Heart left ventricle (tissue), 13 donors: ENCODE measurements at regions not wholly inside any gene's neighbourhood (a gene's known extent, or its start where the extent isn't known, plus 50 kb on each side); places are given as distances from the start of the nearest gene placed in this dataset.

Experiments used
- CTCF ChIP-seq, 12 donors: fragments of 200-600 bp; sonication (generic) in 4 of 12; IDR thresholded peaks; one replicate each; pipeline versions ENCODE4 v1.5.0 to v1.8.0; 2018 to 2022; ENCODE audit warnings: antibody characterized with exemption in 12 of 12, mild to moderate bottlenecking in 5 of 12
- POLR2A ChIP-seq, 2 donors: fragments of 450-650 bp; IDR thresholded peaks; one replicate each; pipeline ENCODE4 v1.6.1; 2017; ENCODE audit warnings: antibody characterized with exemption in 2 of 2, mild to moderate bottlenecking in 2 of 2, moderate library complexity in 2 of 2
- donor health status: ischemic (EF 13 %, LVEDD 7.1; RV severe dilation, severe dysfunction).
- donor health status: DM: no; HTN: yes; CAD: no.
- donor health status: DM: no; HTN: no; CAD: no.
- donor health status: ischemic (EF 25% LVEDD 6.9; RV normal size, moderate dysfunction).
- donor health status: ischemic (EF 25% LVEDD 5.7; RV mildly dilated, moderate dysfunction).
- donor health status: ischemic (EF 35%, LVEDD 5.7; RV mildly dilated, moderate dysfunction).
- donor health status: nonischemic (EF 11% LVEDD 7.7; RV severe dilation, severe dysfunction).
- donor health status: DM: yes; HTN: yes; CAD: no.
- donor health status: PGD.
- donor health status: ischemic (EF 29% LVEDD 5.4; RV normal size, mild dysfunction).
- donor health status: nonischemic (EF 23%, LVEDD 6.1; RV moderate dilation, normal function).

- TF ChIP-seq CTCF (IDR thresholded peaks at IDR 0.05) (no peak), POLR2A (IDR thresholded peaks at IDR 0.05) (no peak)
These were observed 79.0 kb downstream of the RPLP1 start for GRCh38 chr15:69531665-69532027.
